HG02970 (cell line): ENCODE measurements at regions not wholly inside any gene's neighbourhood (a gene's known extent, or its start where the extent isn't known, plus 50 kb on each side); places are given as distances from the start of the nearest gene placed in this dataset.

Experiments used
- ATAC-seq: cut with Tn5 transposase; IDR thresholded peaks from one replicate; pipeline ENCODE4 v1.9.1; 2021; ENCODE audit warnings: mild to moderate bottlenecking, moderate library complexity, moderate number of reproducible peaks; ENCODE audit not compliant: unreplicated experiment, low FRiP score

- ATAC-seq, result no peak
Observed at GRCh38 chr18:73274812-73275621, 407.2 kb upstream of the NETO1 start.

DNA sequence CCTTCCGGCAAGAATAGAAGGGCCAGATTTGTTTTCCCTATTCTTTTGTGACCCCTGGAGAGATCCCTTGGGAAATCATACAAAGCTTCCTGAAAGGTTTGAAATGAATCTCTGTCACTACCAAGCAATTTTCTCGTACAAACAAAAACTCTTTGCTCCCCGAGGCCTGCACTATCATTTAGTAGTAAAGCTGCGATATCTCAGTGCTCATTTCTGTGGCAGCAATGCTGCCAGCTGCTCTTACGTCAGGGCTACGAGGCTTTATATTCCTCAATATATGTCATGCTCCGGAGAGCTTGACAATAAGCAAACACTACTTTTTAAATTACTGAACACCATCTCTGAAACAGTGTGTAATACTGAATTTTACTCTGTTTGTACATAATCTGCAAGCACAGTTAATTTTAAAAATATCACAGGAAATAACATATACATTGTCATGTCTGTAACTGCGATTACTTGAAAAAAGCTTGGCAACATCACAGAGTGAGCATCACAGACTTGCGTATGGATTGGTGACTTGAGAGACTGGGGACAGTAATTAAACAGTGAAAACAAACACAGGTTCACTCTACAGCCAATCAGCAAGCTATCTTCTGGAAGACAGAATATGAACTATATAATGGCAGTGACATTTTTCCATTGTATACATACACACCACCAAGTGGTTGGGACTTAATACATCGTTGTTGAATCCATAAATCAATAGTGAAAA lies 403.3 kb upstream of the NETO1 start:
- no peak for ATAC-seq

DNA sequence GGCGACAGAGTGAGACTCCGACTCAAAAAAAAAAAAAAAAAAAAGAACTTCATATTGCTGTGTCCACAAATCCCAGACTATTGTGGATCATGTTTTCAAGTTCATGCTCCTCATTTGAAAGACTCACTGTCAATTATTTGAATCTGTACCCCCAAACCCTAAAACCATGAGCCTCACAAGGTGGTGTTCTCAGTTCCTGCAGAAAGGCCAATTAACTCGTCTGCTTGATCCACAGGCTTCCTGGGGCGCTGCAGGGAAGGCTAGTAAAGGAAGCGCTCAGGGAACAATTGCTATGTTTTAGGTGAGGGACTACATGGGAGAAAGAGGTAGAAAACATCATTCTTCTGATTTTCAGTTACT lies 396.8 kb upstream of the NETO1 start:
- ATAC-seq, result no peak

DNA sequence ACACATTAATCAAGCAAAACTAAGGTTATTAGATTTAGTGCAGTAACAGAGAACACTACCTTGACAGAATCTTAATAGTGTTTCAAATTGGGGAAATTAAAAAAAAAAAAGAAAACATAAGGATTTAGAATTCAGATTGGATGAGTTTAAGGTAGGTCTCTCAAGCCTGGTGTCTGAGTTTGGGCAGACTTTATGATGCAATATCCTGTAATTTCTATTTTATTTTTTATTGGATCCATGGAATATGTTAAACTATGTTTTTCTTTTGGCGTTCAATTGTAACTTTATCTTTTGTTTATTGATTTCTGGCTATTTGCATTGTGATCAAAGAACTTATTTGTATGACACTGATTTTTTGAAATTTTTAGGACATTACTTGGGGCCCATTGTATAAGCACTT lies 394.1 kb upstream of the NETO1 start:
- ATAC-seq, result no peak

DNA sequence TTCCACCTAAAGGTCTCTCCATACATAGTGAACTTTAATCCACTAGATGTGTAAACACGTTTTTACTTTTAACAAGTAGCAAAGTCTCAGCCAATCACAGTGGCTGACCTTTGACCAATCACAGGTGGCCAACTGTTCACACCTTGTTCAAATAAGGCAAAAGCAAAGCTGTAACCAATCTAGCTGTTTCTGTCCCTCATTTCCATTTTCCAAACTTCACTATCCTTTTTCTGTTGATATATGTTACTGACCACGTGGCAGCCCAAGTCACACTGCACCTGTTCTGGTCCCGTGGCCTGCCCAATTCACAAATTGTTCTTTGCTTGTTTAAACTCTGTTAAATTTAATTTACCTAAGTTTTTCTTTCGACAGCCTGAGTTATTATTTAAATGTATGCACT lies 393.5 kb upstream of the NETO1 start:
- ATAC-seq, result no peak

- no peak for ATAC-seq
Observed at GRCh38 chr18:73258375-73259087, 390.7 kb upstream of the NETO1 start.

DNA sequence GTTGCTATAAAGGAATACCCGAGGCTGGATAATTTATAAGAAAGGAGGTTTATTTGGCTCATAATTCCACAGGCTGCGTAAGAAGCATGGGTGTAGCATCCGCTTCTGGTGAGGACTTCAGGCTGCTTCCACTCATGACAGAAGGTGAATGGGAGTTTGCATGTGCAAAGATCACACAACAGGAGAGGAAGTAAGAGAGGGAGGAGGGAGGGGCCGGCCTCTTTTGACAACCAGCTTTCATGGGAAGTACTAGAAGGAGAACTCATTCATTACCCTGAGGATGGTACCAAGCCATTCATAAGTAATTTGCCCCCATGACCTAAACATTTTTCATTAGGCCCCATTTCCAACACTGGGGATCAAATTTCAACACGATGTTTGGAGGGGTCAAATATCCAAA lies 386.8 kb upstream of the NETO1 start:
- no peak for ATAC-seq

DNA sequence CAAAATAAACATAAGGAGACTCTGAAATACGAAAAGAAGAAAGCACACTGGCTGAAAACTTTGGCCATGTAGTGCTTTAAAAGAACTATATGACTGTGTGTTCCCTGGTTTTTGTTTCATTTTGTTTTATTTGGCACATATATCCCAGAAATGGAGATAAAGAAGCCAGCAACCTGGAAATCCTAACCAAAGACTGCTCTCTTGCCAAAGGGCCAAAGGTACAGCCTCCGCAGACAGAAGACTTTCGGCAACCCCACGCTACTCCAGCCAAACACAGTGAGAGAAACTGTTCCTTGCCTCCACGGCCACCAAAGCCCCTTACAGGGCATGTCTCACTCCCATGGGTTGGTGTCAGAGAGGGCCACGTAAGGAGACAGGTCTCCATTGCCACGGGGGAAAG lies 381.2 kb upstream of the NETO1 start:
- no peak for ATAC-seq

DNA sequence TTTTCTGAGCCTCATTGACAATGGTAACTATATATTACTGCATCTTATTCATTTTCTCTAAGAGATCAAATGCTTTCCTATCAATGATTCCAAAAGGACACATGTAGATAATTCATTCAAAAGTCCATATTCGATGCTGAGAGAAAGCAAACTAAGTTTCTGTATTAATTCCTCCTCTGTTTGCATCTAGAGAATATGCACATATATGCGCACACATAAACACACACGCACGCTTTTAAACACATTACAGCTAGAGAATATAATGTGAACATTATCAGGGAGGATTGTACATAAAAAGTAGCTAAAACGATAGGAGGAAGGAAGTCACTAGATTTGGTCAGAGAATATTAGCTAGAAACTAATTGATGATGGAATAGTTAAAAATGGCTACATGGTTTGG lies 379.0 kb upstream of the NETO1 start:
- ATAC-seq, result no peak

- no peak for ATAC-seq
Observed at GRCh38 chr18:73245345-73245744, 377.6 kb upstream of the NETO1 start.

- ATAC-seq, result no peak
Observed at GRCh38 chr18:73244401-73244800, 376.6 kb upstream of the NETO1 start.

DNA sequence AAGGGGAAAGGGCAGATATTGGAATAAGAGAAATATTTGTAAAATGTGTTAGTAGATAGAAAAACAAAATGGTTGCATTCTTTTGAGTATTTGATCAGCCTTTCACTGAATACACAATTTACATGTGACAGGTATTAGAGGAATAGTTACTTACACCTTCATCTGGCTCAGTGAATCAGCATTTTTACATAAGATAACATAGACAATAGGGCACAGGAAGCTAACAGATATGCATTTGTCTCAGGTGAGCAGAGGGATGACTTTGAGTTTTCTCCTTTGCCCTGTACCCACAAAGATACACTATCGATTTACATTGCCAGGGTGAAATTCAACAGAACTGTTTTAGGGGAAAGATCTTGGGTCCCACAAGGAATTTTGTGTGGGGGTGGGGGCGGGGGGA lies 373.1 kb upstream of the NETO1 start:
- ATAC-seq, result no peak

DNA sequence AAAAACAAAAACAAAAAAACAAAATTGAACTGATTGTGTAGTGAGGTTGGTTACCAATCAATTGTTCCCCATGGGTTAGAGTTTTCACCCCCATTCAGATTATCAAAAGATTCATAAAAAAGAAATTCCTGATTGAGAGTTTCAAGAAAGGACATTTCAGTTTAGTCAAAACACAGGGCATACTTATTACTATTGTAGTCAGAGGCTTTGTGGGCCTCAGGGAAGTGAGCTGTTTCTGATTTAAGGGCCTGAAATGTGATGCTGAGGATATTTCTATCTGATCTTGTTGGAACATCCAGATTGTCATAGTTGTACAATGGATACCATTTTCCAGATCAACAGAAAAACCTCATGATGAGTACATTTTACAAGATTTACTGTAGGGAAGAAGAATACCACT lies 368.1 kb upstream of the NETO1 start:
- no peak for ATAC-seq

DNA sequence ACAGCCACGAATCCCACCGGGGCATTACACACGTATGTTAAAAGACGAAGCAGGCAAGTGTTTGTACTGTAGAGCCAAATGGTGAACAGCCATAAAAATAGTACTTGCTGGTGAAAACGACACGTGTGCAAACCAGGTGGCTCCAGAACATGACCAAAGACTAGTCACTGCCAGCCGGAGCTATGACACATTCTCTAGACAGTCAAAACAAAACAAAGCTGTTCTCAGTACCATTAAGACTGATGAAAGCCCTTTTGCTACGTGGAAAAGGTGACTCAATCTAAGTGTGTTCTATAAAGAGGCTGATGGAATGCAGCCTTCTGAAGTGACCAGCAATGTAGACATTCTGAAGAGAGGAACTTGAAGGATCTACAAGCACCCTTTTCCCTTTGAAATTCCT lies 367.7 kb upstream of the NETO1 start:
- no peak for ATAC-seq

DNA sequence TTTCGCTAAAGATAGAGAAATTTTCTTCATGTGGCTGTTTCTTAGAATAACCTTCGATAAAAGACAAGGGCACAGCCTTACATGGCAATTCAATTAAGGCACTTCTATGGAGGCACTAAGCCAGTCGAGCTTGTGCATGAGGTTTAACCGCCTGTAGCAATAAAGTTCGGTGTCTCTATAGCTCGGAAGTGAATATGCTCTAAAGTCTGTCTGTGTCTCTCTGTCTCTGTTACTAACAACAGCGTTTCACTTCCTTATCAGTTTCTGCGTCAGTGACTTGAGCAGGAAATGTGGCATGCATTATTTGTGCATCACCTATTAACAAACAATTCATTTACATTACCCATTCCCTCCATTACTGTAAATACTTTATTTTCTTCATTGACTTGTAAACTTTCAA lies 365.1 kb upstream of the NETO1 start:
- no peak for ATAC-seq

DNA sequence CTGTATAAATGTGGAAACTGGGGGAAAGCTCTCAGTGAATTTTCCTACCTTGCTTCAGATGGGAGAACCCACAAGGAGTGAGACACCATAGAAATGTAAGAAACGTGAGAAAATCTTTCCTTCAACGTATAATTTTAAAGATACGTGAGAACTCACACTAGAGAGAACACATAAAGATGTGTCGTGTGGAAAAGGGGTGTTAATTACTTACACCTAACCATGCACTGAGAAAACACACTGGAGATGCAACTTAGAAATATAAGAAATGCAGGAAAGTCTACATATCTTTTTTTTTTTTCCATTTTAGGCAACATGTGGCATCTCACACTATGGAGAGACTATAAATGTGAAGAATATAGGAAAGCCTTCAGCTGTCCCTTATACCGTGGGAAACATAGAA lies 352.9 kb upstream of the NETO1 start:
- ATAC-seq, result no peak

DNA sequence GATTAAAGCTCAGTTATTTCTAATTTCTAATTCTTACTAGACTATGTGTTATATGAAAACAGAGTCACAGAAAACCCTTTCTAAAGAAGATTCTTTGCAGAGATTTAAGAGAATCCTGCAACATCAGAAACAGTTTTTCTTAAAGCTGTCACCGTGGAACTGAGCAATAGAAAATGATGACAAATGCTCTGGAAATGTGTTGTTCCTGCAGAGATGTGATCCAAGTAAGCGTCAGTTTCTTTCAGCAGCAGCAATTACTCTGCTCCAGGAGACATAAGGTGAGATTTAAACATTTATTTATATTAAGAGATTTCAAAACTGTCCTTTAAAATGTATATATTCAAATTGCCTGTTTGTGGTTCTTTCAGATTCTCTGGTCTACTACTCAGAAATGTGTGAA lies 350.5 kb upstream of the NETO1 start:
- ATAC-seq, result no peak

DNA sequence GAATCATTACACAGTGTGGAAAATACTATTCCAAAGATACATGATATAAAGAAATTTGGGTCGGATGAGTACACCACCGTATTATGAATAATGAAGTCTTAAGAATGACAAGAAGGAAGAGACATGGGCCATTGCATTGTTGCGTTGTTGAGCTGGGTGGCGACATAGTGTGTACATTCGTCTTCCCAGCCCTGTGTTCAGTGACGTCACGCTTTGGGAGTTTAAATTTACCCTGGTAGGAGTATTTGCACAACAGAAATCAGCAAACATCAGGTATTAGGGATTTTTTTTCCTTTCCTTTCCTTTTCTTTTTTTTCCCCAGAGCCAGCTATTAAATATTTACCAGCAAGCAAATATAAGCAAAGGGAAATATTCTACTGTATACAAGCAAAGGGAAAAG lies 347.2 kb upstream of the NETO1 start:
- no peak for ATAC-seq

- ATAC-seq, result no peak
Observed at GRCh38 chr18:73212442-73212841, 344.7 kb upstream of the NETO1 start.

DNA sequence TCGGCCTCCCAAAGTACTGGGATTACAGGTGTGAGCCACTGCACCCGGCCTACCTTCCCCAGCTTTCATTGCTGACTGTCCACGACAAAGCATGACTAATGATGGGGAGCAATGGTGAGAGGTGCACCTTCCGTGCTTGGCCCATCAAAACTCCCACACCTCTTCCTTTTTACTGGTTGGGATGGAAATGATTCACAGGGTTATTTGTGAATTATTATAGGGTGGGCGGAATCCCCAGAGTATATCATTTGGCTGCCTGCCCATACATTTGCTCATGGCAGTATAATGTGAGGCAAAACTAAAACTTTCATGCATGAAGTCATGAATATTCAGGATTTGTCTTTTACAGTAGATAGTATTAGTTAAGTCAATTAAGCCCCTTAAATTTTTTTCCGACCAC lies 334.2 kb upstream of the NETO1 start:
- ATAC-seq, result no peak

DNA sequence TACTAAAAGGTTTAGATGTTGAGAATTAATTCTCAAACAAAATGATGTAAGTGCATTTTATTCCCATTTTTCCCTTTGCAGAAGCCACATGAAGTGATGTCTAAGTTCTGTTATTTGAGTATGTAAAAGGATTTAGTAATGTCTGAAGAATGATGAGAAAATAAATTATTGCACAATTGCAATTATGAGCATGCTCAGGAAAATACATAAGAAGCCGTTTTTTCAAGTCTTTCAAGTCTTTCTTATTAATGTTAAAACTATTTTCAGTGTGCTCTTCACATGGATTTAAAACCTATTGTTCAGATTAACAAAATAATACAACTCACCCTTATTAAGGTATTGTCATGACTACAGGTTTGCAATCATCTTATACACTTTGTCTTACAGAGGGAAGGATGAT lies 331.4 kb upstream of the NETO1 start:
- no peak for ATAC-seq

DNA sequence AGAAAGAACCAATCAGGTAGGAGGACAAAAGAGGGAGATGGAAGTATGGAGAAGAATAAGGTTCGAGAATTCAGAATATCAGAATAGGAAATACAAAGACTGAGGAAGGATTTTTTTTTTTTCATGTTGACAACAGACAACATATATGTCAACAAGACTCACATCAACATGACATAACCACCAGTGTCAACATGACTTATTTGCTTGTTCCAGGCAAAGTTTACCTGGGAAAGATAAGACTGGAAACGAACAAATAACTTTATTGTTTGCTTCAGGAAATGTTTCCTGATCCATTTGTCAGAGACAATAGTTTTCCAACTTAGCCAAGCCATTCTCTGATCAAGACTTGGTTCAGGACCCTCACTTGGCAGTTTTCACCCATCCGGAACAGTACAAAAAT lies 321.9 kb upstream of the NETO1 start:
- ATAC-seq, result no peak
